IMR-90 (cell line): ENCODE measurements at regions not wholly inside any gene's neighbourhood (a gene's known extent, or its start where the extent isn't known, plus 50 kb on each side); places are given as distances from the start of the nearest gene placed in this dataset.

ENCODE experiments used
- ATAC-seq: fragments of 200-7000 bp; cut with Tn5 transposase; 2 replicates; pipeline ENCODE4 v1.9.1; 2020; ENCODE audit warnings: low read depth, mild to moderate bottlenecking, moderate library complexity
- BruUV-seq: library from RNA; stranded (reverse); fragments of 400-500 nt; replicated peaks from 2 replicates; lab custom pipeline; 2021; lab: Mats Ljungman, UMichigan
- CTCF ChIA-PET: fragments of 300-600 bp; formaldehyde crosslinking; extraction: SDS; loops from one replicate; lab custom pipeline; 2021; ENCODE audit warnings: antibody characterized with exemption; lab: Yijun Ruan, JAX
- POLR2A ChIA-PET: fragments of 300-600 bp; sonication (Branson Sonifier 250); formaldehyde crosslinking; loops from one replicate; lab custom pipeline; 2022; ENCODE audit warnings: antibody characterized with exemption; ENCODE audit not compliant: unreplicated experiment; lab: Charles Lee
- DNase-seq: peaks from one replicate; pipeline ENCODE4 v3.0.0; 2013
- H2AFZ ChIP-seq: replicated peaks from 2 replicates; pipeline ENCODE3; 2013; ENCODE audit warnings: low read length, mild to moderate bottlenecking; ENCODE audit not compliant: poor library complexity
- H2AK5ac ChIP-seq: 2 replicates; pipeline ENCODE4 v1.6.1; 2013; ENCODE audit warnings: low read depth, low read length, inconsistent platforms
- H2AK9ac ChIP-seq: replicated peaks from 2 replicates; pipeline ENCODE3; 2013; ENCODE audit warnings: mild to moderate bottlenecking, low read depth, low read length, moderate library complexity; ENCODE audit not compliant: poor library complexity
- H2BK120ac ChIP-seq: 2 replicates; pipeline ENCODE4 v1.6.1; 2013; ENCODE audit warnings: low read depth, low read length, inconsistent platforms
- H2BK15ac ChIP-seq: 3 replicates; pipeline ENCODE4 v1.6.1; 2013; ENCODE audit warnings: low read depth, low read length, inconsistent platforms
- H2BK20ac ChIP-seq: 2 replicates; pipeline ENCODE4 v1.6.1; 2013; ENCODE audit warnings: low read depth, mild to moderate bottlenecking, inconsistent platforms, low read length, moderate library complexity
- H2BK5ac ChIP-seq: 2 replicates; pipeline ENCODE4 v1.6.1; 2013; ENCODE audit warnings: mild to moderate bottlenecking, low read depth, low read length, inconsistent platforms; ENCODE audit not compliant: poor library complexity, severe bottlenecking
- H3K14ac ChIP-seq: replicated peaks from 2 replicates; pipeline ENCODE4 v1.6.1; 2013; ENCODE audit warnings: low read depth, low read length, inconsistent platforms
- H3K18ac ChIP-seq: 2 replicates; pipeline ENCODE4 v1.6.1; 2013; ENCODE audit warnings: low read depth, low read length, control low read depth
- H3K23ac ChIP-seq: 2 replicates; pipeline ENCODE4 v1.6.1; 2013; ENCODE audit warnings: low read depth, low read length, inconsistent platforms
- H3K27ac ChIP-seq: 2 replicates; pipeline ENCODE4 v1.5.1; 2013; ENCODE audit warnings: mild to moderate bottlenecking, control low read depth, low read length; ENCODE audit not compliant: insufficient read depth
- H3K27me3 ChIP-seq: 2 replicates; pipeline ENCODE4 v1.6.1; 2013; ENCODE audit warnings: low read length; ENCODE audit not compliant: control insufficient read depth, insufficient read depth
- H3K36me3 ChIP-seq: 2 replicates; pipeline ENCODE4 v1.6.1; 2013; ENCODE audit warnings: low read length, mixed read lengths; ENCODE audit not compliant: control insufficient read depth, insufficient read depth
- H3K4ac ChIP-seq: 2 replicates; pipeline ENCODE4 v1.6.1; 2013; ENCODE audit warnings: low read depth, low read length, inconsistent platforms
- H3K4me1 ChIP-seq: 2 replicates; pipeline ENCODE4 v1.6.1; 2013; ENCODE audit warnings: low read length, mixed read lengths; ENCODE audit not compliant: control insufficient read depth, insufficient read depth
- H3K4me2 ChIP-seq: 2 replicates; pipeline ENCODE4 v1.6.1; 2013; ENCODE audit warnings: low read depth, mild to moderate bottlenecking, control low read depth, low read length, moderate library complexity
- H3K4me3 ChIP-seq: 2 replicates; pipeline ENCODE4 v1.5.1; 2013; ENCODE audit warnings: low read depth, mild to moderate bottlenecking, control low read depth, low read length, moderate library complexity; ENCODE audit not compliant: insufficient read depth
- H3K56ac ChIP-seq: 2 replicates; pipeline ENCODE4 v1.6.1; 2013; ENCODE audit warnings: low read length, inconsistent platforms; ENCODE audit not compliant: insufficient read depth; ENCODE audit errors: extremely low read depth
- H3K79me1 ChIP-seq, 2 experiments: 2 replicates each; pipeline ENCODE4 v1.6.1; 2013; ENCODE audit warnings: low read length in 2 of 2, inconsistent platforms in 1 of 2, low read depth in 1 of 2
- H3K9ac ChIP-seq: 2 replicates; pipeline ENCODE4 v1.6.1; 2013; ENCODE audit warnings: low read depth, low read length, control low read depth
- H3K9me1 ChIP-seq: 2 replicates; pipeline ENCODE4 v1.6.1; 2013; ENCODE audit warnings: low read length, inconsistent platforms; ENCODE audit not compliant: insufficient read depth
- H3K9me3 ChIP-seq: 2 replicates; pipeline ENCODE4 v1.6.1; 2013; ENCODE audit warnings: low read length; ENCODE audit not compliant: control insufficient read depth, insufficient read depth
- H4K20me1 ChIP-seq: 2 replicates; pipeline ENCODE4 v1.6.1; 2013; ENCODE audit warnings: low read length, inconsistent platforms; ENCODE audit not compliant: insufficient read depth
- H4K5ac ChIP-seq: 2 replicates; pipeline ENCODE4 v1.6.1; 2013; ENCODE audit warnings: mild to moderate bottlenecking, low read depth, low read length, control low read depth
- H4K8ac ChIP-seq, 2 experiments: 2 replicates each; pipeline ENCODE4 v1.6.1; 2013; ENCODE audit warnings: low read depth in 2 of 2, low read length in 2 of 2, control low read depth in 1 of 2, inconsistent platforms in 1 of 2
- H4K91ac ChIP-seq: 2 replicates; pipeline ENCODE4 v1.6.1; 2013; ENCODE audit warnings: low read depth, low read length, inconsistent platforms; ENCODE audit not compliant: insufficient read depth
- BHLHE40 ChIP-seq: fragments of 150-350 bp; IDR thresholded peaks from 2 replicates; pipeline ENCODE4 v1.6.1; 2016; ENCODE audit warnings: mild to moderate bottlenecking, low read depth, low read length
- CHD1 ChIP-seq: IDR thresholded peaks from 2 replicates; pipeline ENCODE4 v1.6.1; 2012; ENCODE audit warnings: low read depth, low read length, improper control_type of control experiment
- CTCF ChIP-seq: conservative IDR thresholded peaks from 2 replicates; pipeline ENCODE4 v1.5.1; 2012; ENCODE audit warnings: mild to moderate bottlenecking, low read depth, low read length, improper control_type of control experiment
- FOS ChIP-seq: fragments of 150-350 bp; IDR thresholded peaks from 2 replicates; pipeline ENCODE4 v1.6.1; 2016; ENCODE audit warnings: low read depth, low read length
- MAFK ChIP-seq: IDR thresholded peaks from 2 replicates; pipeline ENCODE4 v1.6.1; 2012; ENCODE audit warnings: low read depth, low read length, improper control_type of control experiment
- MXI1 ChIP-seq: IDR thresholded peaks from 2 replicates; pipeline ENCODE4 v1.6.1; 2012; ENCODE audit warnings: low read depth, mild to moderate bottlenecking, low read length, moderate library complexity, borderline replicate concordance
- POLR2A ChIP-seq: IDR thresholded peaks from 2 replicates; pipeline ENCODE4 v1.6.1; 2012; ENCODE audit warnings: mild to moderate bottlenecking, low read depth, low read length
- RCOR1 ChIP-seq: IDR thresholded peaks from 2 replicates; pipeline ENCODE4 v1.6.1; 2012; ENCODE audit warnings: mild to moderate bottlenecking, low read length, improper control_type of control experiment; ENCODE audit not compliant: insufficient replicate concordance
- RFX5 ChIP-seq: IDR thresholded peaks from 2 replicates; pipeline ENCODE4 v1.8.0; 2012; ENCODE audit warnings: low read depth, mild to moderate bottlenecking, low read length, moderate library complexity
- SMC3 ChIP-seq: fragments of 150-350 bp; IDR thresholded peaks from 2 replicates; pipeline ENCODE4 v1.6.1; 2016; ENCODE audit warnings: low read depth, mild to moderate bottlenecking, antibody characterized with exemption, low read length, moderate library complexity
- USF2 ChIP-seq: fragments of 150-350 bp; IDR thresholded peaks from 2 replicates; pipeline ENCODE4 v1.6.1; 2017; ENCODE audit warnings: mild to moderate bottlenecking, antibody characterized with exemption, low read length, low read depth
- WGBS, 2 experiments: methylation state at CpG; one replicate each; pipeline versions ENCODE4 v1.1.5 to v1.1.7; 2013; ENCODE audit warnings: missing lambda C conversion rate in 2 of 2; ENCODE audit not compliant: insufficient read length in 1 of 2; ENCODE audit errors: extremely low coverage in 2 of 2; 5-methylcytosine and 5-hydroxymethylcytosine counted together
- dilution Hi-C: fragments of 300-500 bp; cut with HindIII; formaldehyde crosslinking; loops from one replicate; pipeline ENCODE4 v1.14.3; 2018; ENCODE audit warnings: low sequenced_read_pairs; ENCODE audit not compliant: unreplicated experiment
- in situ Hi-C: fragments of 300-500 bp; cut with MboI; formaldehyde crosslinking; loops from 3 replicates; pipeline ENCODE4 v1.14.3; 2019; ENCODE audit warnings: low sequenced_read_pairs, inconsistent platforms, mixed read lengths
- intact Hi-C: fragments of 100-400 bp; cut with micrococcal nuclease; formaldehyde crosslinking; loops from 2 replicates; pipeline ENCODE4 v1.10.0; 2022
- TF ChIP-seq, protein P1 (sequence below): fragments of 150-350 bp; IDR thresholded peaks from 2 replicates; pipeline ENCODE4 v1.6.1; 2016; ENCODE audit warnings: low read depth, mild to moderate bottlenecking, low read length, moderate library complexity, borderline replicate concordance

- Histone ChIP-seq H2BK120ac (no peak overlapping the region), H2AFZ (no peak overlapping the region), H3K4me2 (no peak overlapping the region), H3K36me3 (no peaks in the 10 kb centered on the region), H2BK20ac (no peak overlapping the region), H4K8ac (no peak overlapping the region), H3K18ac (no peak overlapping the region), H4K5ac (no peak overlapping the region), H3K23ac (no peak overlapping the region), H2BK15ac (no peak overlapping the region), H3K9me3 (no peaks in the 10 kb centered on the region), H3K4me3 (no peak overlapping the region), H3K79me1 (no peaks in the 10 kb centered on the region), H3K27me3 (peaks cover 9% of the 10 kb centered on the region), H3K4me1 (peaks cover 2% of the 10 kb centered on the region; the same call in 1 of the 2 replicates), H4K91ac (no peak overlapping the region), H4K20me1 (0 out of 2 replicates have a peak, but pooled peaks cover 4% of the 10 kb centered on the region), H3K4ac (no peak overlapping the region; the same call in 1 of the 2 replicates), H2BK5ac (no peak overlapping the region), H3K56ac (no peak overlapping the region), H3K9ac (no peak overlapping the region), H3K14ac (peak overlapping the region; percentile 26), H3K27ac (no peak overlapping the region), H2AK5ac (no peak overlapping the region), H2AK9ac (no peak overlapping the region), H3K9me1 (peaks cover 8% of the 10 kb centered on the region)
- ATAC-seq (no peak), DNase-seq (no peak)
- WGBS, 2 experiments: no CpG with 5 or more reads among the region's 3 CpGs
- ChIA-PET CTCF (no interaction called here), POLR2A (no interaction called here)
- dilution Hi-C loops: no loop called here
- in situ Hi-C loops: no loop called here
- no TSS peak for BruUV-seq
- intact Hi-C loops: no loop called here
- TF ChIP-seq BHLHE40: no peak
- no peak for TF ChIP-seq MAFK
- no peak for TF ChIP-seq CHD1
- TF ChIP-seq RFX5: no peak
- no peak for TF ChIP-seq RCOR1
- TF ChIP-seq CTCF: no peak
- no peak for TF ChIP-seq SMC3
- no peak for TF ChIP-seq MXI1
- no peak for TF ChIP-seq FOS
- no peak for TF ChIP-seq USF2
- TF ChIP-seq, protein P1, sequence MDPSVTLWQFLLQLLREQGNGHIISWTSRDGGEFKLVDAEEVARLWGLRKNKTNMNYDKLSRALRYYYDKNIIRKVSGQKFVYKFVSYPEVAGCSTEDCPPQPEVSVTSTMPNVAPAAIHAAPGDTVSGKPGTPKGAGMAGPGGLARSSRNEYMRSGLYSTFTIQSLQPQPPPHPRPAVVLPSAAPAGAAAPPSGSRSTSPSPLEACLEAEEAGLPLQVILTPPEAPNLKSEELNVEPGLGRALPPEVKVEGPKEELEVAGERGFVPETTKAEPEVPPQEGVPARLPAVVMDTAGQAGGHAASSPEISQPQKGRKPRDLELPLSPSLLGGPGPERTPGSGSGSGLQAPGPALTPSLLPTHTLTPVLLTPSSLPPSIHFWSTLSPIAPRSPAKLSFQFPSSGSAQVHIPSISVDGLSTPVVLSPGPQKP: no peak
- no peak for TF ChIP-seq POLR2A
Measured at GRCh38 chr3:124157748-124158147, 165.8 kb upstream of the ROPN1 start.
